ENCODE measurements at regions not wholly inside any gene's neighbourhood (a gene's known extent, or its start where the extent isn't known, plus 50 kb on each side); places are given as distances from the start of the nearest gene placed in this dataset.
"Not testable (repeated sequence)": the region's sequence is repeated elsewhere in the genome, so short reads cannot be mapped to it uniquely, and the experiment has no call there.

GRCh38 chr18:2223849-2224248, 347.5 kb downstream of the METTL4 start:
- DNase-seq (ENCODE audit: low spot score), result peak; percentile 38

- no peak for DNase-seq (ENCODE audit: low spot score)
Observed at GRCh38 chr18:2236232-2236631, 335.1 kb downstream of the METTL4 start.

GRCh38 chr18:2237706-2238105, 333.6 kb downstream of the METTL4 start:
- DNase-seq (ENCODE audit: low spot score), result no peak

GRCh38 chr18:2240311-2240705, 331.0 kb downstream of the METTL4 start:
- DNase-seq (ENCODE audit: low spot score), result no peak

GRCh38 chr18:2244641-2245040, 326.7 kb downstream of the METTL4 start:
- no peak for DNase-seq (ENCODE audit: low spot score)

- not testable (repeated sequence) for DNase-seq (ENCODE audit: low spot score)
Observed at GRCh38 chr18:2247101-2247500, 324.2 kb downstream of the METTL4 start.

GRCh38 chr18:2254977-2255376, 316.3 kb downstream of the METTL4 start:
- DNase-seq (ENCODE audit: low spot score), result no peak

GRCh38 chr18:2256577-2256976, 314.7 kb downstream of the METTL4 start:
- DNase-seq (ENCODE audit: low spot score), result no peak

- no peak for DNase-seq (ENCODE audit: low spot score)
Observed at GRCh38 chr18:2258954-2259353, 312.4 kb downstream of the METTL4 start.

GRCh38 chr18:2263303-2263890, 307.9 kb downstream of the METTL4 start:
- peak; percentile 3 for DNase-seq (ENCODE audit: low spot score)

- DNase-seq (ENCODE audit: low spot score), result no peak
Observed at GRCh38 chr18:2274613-2275012, 296.7 kb downstream of the METTL4 start.

GRCh38 chr18:2281086-2281485, 290.2 kb downstream of the METTL4 start:
- DNase-seq (ENCODE audit: low spot score), result no peak

- DNase-seq (ENCODE audit: low spot score), result no peak
Observed at GRCh38 chr18:2281523-2282199, 289.6 kb downstream of the METTL4 start.

- no peak for DNase-seq (ENCODE audit: low spot score)
Observed at GRCh38 chr18:2293109-2293839, 278.0 kb downstream of the METTL4 start.

GRCh38 chr18:2301316-2301715, 270.0 kb downstream of the METTL4 start:
- no peak for DNase-seq (ENCODE audit: low spot score)

- no peak for DNase-seq (ENCODE audit: low spot score)
Observed at GRCh38 chr18:2302012-2302411, 269.3 kb downstream of the METTL4 start.

- DNase-seq (ENCODE audit: low spot score), result no peak
Observed at GRCh38 chr18:2302628-2303516, 268.4 kb downstream of the METTL4 start.

GRCh38 chr18:2303517-2304238, 267.6 kb downstream of the METTL4 start:
- DNase-seq (ENCODE audit: low spot score), result no peak

GRCh38 chr18:2304378-2305175, 266.7 kb downstream of the METTL4 start:
- DNase-seq (ENCODE audit: low spot score), result no peak

- no peak for DNase-seq (ENCODE audit: low spot score)
Observed at GRCh38 chr18:2306606-2307005, 264.7 kb downstream of the METTL4 start.

GRCh38 chr18:2310886-2311285, 260.4 kb downstream of the METTL4 start:
- no peak for DNase-seq (ENCODE audit: low spot score)
